GM21529 (cell line): ENCODE measurements at regions not wholly inside any gene's neighbourhood (a gene's known extent, or its start where the extent isn't known, plus 50 kb on each side); places are given as distances from the start of the nearest gene placed in this dataset.

Experiments
- ATAC-seq: cut with Tn5 transposase; IDR thresholded peaks from one replicate; pipeline ENCODE4 v1.9.1; 2021; ENCODE audit not compliant: unreplicated experiment

GRCh38 chr5:93184041-93184440 is 397.0 kb downstream of the NR2F1-AS1 start:
- no peak for ATAC-seq

DNA sequence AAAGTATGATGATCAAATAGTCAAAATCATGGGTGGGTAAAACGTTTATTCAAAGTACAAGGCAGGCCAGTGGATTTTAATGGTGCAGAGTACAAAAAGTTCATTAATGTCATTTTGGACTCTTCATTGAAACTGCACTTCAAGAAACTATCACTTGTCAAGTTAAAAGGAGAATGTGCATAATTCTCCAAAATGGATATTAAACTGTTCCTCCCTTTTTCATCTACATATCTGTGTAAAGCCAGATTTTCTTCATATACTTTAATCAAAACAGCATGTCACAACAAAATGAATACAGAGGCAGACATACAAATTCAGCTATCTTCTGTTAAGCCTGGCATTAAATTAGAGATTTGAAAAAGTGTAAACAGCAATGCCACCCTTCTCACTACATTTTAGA is 401.6 kb downstream of the NR2F1-AS1 start:
- no peak for ATAC-seq

- no peak for ATAC-seq
These were observed 406.1 kb downstream of the NR2F1-AS1 start for GRCh38 chr5:93174930-93175329.

- no peak for ATAC-seq
These were observed 415.5 kb downstream of the NR2F1-AS1 start for GRCh38 chr5:93165559-93165958.

GRCh38 chr5:93164690-93165089 is 416.3 kb downstream of the NR2F1-AS1 start:
- no peak for ATAC-seq

DNA sequence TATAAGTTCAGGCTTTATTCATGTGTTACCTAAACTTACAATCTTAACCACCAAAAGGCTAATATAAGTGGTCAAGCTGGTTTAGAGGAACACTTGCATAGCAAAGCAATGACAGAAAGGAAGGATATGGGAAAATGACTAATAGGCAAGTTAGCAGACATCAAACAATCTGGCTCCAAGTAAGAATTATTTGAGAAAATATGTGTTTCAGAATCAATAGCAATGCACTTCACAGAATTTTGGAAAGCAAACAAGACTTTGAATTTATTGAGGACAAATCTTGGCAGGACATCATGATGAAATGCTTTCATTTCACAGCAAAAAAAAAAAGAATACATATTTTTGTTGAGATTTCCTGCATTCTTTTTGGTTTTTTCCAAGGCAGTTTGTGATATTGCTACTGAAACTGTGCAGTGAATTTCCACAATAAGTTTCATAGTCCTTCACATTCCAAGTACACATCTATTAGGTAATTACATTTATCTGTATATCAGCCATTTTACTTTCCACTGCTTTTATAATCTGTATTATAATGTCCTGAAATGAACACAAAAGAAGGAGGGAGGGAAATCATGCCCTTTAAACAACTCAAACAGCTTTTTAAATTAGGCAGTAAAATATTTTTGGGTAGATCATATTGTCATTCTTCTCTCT is 417.9 kb downstream of the NR2F1-AS1 start:
- no peak for ATAC-seq

DNA sequence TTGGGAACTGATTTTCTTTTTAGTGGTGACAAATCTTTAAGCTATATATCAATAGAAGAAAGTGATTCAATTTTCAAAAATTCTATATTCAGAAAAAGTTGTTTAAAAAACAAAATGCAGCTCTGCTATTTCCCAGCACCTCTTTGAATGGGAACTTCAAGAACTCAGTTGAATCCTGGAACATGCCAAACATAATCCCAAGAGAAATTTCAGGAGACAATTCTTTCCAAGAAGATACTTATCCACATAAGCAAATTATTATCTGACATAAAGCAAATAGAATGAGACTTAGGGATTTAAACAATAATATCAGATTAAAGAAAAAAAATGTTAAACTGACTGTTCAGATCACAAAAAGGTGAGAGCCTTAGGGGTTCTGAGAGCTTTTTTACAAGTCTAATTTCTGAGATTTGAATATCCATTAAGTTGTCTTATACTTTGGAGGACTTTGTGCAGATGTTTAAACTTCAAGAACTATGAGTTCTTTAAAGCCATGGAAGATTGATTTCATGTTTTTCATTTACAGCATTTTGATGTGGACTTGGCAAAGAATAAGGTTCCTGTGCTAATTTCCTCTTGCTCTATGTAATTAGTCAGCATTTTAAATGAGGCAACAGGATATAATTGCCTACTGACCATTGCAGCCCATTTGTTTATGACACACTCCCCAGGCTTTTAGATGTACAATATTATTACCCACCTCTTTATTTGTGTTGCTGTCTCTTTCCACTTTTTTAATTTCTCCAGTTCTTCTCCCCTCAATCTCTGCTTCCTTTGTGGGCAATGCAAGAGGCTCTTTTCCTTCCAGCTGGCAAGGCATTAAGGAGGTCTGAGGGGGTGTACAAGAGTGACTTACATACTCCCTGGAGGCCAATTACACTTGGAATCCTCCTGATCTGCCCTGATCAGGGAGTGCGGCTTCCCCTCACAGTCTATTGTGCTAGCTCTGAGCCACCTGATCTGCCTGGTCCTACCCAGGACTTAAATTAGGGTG is 419.1 kb downstream of the NR2F1-AS1 start:
- ATAC-seq, result no peak

DNA sequence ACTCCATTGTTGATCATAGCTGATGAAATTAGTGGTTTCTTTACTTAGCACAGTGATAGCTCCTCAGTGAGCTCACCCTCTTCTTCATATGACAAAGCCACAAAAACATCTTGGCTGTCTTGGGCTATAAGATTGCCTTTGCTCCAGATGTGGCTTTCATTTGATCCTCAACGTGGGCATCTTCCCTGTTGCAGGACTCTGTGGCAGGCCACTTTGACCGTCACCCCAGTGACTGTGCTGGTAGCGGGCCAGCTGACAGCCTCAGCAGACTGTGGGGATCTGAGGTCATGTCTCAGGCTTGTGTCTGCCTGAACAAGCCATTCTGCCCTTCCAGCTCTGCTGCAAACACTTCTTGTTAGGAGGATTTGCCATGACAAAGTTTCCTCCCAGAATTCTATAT is 422.2 kb downstream of the NR2F1-AS1 start:
- no peak for ATAC-seq

DNA sequence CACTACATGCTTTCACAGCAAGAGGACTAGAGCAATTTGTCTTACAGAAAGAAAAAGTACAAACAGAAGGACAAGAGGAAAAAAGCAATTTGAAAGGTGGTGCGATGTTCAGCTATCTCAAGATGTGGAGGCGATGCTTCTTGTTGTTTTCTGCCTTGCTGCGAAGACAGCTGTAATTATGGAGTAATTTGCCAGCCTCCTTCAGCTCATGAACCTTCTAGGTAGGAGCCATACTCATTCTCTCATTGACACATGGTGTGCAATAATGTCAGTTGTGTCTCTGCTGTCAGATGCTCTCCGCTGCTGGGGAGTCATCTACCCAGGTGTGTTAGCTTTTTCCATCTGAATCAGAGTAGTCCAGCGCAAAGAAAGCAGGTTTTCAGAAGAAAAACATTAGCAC is 424.5 kb downstream of the NR2F1-AS1 start:
- ATAC-seq, result no peak

GRCh38 chr5:93154535-93154934 is 426.5 kb downstream of the NR2F1-AS1 start:
- ATAC-seq, result no peak

GRCh38 chr5:93153461-93153860 is 427.6 kb downstream of the NR2F1-AS1 start:
- no peak for ATAC-seq

DNA sequence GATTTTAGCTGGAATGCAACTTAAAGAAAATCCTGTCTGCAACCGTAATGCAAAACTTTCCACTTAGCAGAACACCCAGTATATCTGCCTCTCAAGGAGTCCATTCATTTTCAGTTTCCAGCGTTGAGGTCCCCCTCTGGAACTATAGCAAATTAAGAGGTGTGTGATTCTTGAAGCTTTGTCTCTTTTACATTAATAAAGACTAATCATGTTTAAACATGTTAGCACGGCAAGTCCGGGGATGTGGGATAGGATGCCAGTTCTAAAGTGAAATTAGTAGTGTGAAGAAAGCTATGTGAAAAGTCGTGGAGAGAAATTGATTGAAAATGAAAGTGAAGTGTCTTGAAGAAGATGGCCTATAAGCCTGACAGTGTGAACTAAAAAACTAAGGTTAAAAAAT is 429.1 kb downstream of the NR2F1-AS1 start:
- no peak for ATAC-seq

DNA sequence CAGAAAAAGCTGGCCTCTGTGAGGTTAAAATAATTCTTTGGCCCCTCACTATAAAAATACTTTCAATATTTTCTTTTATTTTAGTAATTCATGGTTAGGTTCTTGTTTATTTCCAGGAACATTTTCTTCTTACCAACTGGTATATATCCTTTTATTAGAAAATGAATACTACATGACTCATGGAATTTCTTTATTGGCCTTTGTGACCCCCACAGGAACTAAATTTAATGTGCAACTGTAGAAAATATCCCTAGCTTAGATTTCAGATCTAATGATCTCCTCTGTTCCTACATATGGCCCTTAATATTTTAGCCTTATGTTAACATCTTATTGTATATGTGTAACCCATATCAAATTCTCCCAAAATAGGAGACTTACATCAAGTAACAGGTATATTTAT is 429.9 kb downstream of the NR2F1-AS1 start:
- no peak for ATAC-seq

GRCh38 chr5:93150311-93151012 is 430.6 kb downstream of the NR2F1-AS1 start:
- no peak for ATAC-seq

GRCh38 chr5:93145767-93146166 is 435.3 kb downstream of the NR2F1-AS1 start:
- no peak for ATAC-seq

DNA sequence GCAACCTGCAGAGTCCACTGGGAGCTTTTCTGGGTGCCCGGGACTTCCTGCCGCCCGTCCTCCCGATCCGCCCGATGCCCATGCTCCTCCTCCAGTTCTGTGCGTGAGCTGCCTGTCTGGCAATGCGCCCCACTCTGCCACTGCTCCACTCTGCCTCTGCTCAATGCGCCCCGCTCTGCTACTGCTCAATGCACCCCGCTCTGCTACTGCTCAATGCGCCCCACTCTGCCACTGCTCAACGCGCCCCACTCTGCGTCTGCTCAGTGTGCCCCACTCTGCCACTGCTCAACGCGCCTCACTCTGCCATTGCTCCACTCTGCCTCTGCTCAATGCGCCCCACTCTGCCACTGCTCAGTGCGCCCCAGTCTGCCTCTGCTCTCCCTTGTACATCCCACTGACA is 436.0 kb downstream of the NR2F1-AS1 start:
- no peak for ATAC-seq

DNA sequence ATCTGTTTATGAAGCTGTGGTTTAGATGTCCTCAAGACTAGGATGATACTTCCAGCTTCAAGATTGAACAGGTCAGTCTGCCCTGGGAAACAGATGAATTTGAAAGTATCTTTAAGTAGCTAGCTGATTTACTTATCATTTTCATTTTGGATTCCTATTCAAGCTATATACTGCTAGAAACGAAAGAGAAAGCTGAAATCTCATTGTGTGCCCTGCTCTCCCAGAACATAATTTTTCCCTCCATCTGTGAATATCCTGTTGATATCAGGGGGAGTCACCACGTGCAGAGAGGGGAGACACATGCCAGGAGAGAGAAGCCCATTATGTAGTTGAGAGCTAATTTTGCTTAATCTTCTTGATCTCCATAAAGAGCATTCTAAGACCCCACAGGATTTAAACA is 439.1 kb downstream of the NR2F1-AS1 start:
- no peak for ATAC-seq

- ATAC-seq, result no peak
These were observed 450.2 kb downstream of the NR2F1-AS1 start for GRCh38 chr5:93130624-93131490.

DNA sequence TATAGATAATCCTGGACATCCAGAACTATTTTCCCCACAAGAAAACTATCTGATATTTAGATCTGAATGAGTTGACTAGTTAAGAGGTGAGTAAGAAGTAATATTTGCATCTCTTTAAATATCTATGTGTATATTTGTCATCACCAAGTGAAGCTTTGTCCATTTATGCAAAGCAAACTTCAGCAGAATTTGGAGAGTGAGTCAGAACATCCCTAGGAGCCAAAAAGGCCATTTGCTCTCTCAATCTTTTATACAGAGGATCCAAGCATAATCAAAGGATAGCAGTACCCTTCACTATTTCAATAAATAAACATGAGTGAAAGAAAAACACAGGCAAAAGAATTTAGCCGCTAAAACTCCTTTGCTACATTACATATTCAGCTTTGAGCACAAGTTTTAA is 454.4 kb downstream of the NR2F1-AS1 start:
- ATAC-seq, result no peak

DNA sequence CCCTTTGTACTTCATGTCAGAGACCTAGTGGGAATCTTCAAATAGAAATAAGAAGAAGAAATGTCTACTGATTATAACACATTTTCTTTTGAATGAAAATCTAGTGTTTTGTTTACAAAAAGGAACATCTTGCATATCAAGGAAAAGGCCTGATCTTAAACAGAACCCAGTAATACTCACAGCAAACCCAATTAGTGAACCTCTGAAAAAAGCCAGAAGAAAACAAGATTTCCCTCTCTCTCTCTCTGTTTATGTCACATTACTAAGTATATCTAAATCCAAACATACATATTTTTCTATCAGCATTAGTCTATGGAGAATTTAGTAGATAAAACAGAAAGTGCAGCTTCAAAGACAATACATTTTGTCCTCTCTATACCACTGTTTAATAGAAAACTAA is 457.9 kb downstream of the NR2F1-AS1 start:
- ATAC-seq, result no peak

DNA sequence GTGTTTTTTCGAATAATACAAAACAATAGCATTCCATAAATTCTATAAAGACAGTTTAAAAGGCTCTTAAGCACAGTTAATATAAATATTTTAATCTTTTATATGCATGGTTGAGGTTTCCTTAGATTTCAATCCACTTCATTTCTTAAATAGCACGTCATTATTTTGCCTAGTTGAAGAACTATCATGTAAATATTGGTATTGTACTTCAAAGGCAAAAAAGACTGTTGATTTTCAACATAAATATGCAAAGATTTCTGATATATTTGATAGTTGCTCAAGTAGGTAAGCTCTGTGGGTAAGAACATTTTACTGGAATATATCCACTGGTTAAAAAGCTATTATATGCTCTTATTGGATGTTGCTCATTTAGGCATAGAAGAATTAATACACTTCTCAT is 458.6 kb downstream of the NR2F1-AS1 start:
- ATAC-seq, result no peak
